ENCODE measurements at regions not wholly inside any gene's neighbourhood (a gene's known extent, or its start where the extent isn't known, plus 50 kb on each side); places are given as distances from the start of the nearest gene placed in this dataset.
"Not testable (repeated sequence)": the region's sequence is repeated elsewhere in the genome, so short reads cannot be mapped to it uniquely, and the experiment has no call there.

DNA sequence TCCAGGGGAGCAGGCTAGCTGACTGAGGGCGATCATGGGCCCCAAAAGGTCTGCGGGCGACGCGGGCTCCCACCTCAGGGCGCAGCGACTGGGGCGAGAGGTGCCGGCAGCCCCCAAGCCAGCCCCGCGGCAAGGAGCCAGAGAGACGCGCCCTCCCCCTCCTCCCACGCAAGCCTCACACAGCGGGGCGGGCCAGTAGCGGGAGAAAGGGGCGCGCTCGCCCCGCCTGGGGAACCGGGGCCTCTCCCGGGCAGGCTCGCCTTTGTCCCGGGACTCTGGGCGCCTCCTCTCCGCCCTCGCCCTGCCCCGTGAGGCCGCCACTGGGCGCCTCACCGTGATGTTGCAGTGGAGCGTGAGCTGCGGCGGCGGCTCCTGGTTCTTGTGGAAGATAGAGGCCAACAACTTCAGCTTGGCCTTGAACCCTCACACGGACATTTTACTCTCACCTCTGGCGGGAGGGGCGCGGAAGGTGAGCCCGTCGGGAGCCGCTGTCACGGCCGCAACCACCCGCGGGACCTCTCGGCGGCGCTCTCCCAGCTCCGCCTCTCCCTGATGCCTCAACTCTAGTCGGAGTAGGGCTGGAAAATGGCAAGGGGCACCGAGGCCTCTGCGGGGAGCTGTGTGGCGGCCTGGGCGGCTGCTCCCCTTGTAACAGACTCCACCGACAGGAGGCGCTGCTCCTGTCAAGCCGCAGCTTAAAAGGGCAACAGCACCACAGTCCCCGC is 100.5 kb upstream of the ZSCAN2 start:
- Histone ChIP-seq H3K27ac (peak overlapping the region; percentile 59 to 79 (median 68)), H3K4me3 (peak overlapping the region; percentile 32 to 47 (median 40))
- intact Hi-C loops (cut with DNase I); H3K9me3 ChIP-seq; H3K4me1 ChIP-seq; H3K36me3 ChIP-seq; H3K27me3 ChIP-seq: not testable (repeated sequence)
- TF ChIP-seq POLR2AphosphoS5 (IDR thresholded peaks at IDR 0.05): peak in 1 of 4 donors; percentile 30
- peak; percentile 78 for DNase-seq
- 0% methylated on average over 3 to 17 of the region's 60 CpGs for WGBS, 2 donors

DNA sequence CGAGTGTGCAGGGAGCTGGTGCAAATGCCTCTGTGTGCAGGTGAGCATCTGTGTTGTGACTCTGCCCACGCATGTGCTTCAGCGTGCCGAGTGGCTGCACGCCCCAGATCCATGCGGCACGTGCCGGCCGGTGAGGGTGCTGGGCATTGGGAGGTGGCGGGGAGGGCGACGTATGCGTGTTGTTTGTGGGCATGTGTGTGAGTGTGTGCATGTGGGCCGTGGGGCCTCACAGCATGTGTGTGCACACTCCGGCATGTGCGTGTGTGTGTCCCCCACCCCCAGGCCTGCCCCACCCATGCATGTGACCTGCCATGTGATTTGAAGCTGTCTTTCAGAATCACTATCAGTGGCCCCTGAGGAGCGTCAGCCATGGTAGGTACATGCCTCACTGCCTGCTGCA is 97.7 kb upstream of the ZSCAN2 start:
- intact Hi-C loops (cut with DNase I); H3K36me3 ChIP-seq; H3K4me1 ChIP-seq; DNase-seq; H3K27ac ChIP-seq; H3K27me3 ChIP-seq; H3K9me3 ChIP-seq; H3K4me3 ChIP-seq: not testable (repeated sequence)
- WGBS, 2 donors: 92% methylated on average over 12 of the region's 17 CpGs; no CpG with 5 or more reads in 1 of the 2 donors

DNA sequence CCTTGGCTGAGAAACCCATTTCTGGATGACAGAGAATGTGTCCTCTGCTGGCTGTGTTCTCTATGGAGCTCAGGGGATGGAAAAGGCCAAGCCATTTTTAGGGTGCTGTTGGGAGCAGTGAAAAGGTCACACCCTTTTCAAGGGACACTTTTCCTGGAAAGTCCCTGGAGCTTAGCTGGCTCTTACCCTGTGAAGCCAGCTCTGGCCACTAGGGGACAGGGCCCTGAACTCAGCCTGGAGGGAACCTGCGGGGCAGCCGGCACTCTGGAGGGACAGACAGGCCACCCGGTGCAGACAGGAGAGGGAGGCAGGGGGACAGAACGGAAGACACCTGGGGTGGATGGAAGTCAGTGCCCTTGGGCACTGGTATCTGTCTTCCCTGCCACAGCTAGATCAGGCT is 95.3 kb upstream of the ZSCAN2 start:
- H3K27me3 ChIP-seq; H3K4me3 ChIP-seq; H3K36me3 ChIP-seq; H3K27ac ChIP-seq; DNase-seq; H3K4me1 ChIP-seq; intact Hi-C loops (cut with DNase I); H3K9me3 ChIP-seq: not testable (repeated sequence)
- WGBS, 2 donors: 88 to 94% methylated on average over 2 of the region's 4 CpGs

DNA sequence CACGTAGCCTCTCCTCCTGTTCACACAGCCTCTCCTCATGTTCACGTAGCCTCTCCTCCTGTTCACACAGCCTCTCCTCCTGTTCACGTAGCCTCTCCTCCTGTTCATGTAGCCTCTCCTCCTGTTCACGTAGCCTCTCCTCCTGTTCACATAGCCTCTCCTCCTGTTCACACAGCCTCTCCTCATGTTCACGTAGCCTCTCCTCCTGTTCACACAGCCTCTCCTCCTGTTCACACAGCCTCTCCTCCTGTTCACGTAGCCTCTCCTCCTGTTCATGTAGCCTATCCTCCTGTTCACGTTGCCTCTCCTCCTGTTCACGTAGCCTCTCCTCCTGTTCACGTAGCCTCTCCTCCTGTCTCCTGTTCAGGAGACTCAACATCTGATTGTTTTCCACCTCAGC is 88.5 kb upstream of the ZSCAN2 start:
- H3K9me3 ChIP-seq; intact Hi-C loops (cut with DNase I); H3K4me1 ChIP-seq; DNase-seq; H3K27me3 ChIP-seq; H3K4me3 ChIP-seq; H3K27ac ChIP-seq; H3K36me3 ChIP-seq: not testable (repeated sequence)
- 90 to 97% methylated on average over 2 to 4 of the region's 9 CpGs for WGBS, 2 donors

DNA sequence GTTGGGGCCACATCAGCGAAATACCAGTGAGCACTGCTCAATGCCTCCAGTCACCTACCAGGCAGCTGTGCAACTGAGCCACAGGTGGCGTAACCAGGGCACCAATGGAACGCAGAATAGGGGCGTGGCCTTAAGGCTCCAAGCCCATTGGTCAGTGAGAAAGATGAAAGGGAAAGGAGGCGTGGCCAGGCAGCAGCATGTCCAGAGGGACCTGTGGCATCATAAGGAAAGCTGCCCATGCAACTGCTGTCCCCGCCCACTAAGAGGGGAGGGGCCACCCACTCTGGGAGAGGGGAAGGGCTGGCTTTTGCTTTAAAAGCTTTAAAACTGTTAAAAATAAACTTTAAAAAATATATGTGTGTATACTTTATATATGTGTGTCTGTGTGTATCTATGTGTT is 84.0 kb upstream of the ZSCAN2 start:
- H3K27ac ChIP-seq; intact Hi-C loops (cut with DNase I); DNase-seq; H3K36me3 ChIP-seq; H3K27me3 ChIP-seq; H3K4me3 ChIP-seq; H3K9me3 ChIP-seq; H3K4me1 ChIP-seq: not testable (repeated sequence)
- 90 to 97% methylated on average over 5 of the region's 6 CpGs for WGBS, 2 donors

DNA sequence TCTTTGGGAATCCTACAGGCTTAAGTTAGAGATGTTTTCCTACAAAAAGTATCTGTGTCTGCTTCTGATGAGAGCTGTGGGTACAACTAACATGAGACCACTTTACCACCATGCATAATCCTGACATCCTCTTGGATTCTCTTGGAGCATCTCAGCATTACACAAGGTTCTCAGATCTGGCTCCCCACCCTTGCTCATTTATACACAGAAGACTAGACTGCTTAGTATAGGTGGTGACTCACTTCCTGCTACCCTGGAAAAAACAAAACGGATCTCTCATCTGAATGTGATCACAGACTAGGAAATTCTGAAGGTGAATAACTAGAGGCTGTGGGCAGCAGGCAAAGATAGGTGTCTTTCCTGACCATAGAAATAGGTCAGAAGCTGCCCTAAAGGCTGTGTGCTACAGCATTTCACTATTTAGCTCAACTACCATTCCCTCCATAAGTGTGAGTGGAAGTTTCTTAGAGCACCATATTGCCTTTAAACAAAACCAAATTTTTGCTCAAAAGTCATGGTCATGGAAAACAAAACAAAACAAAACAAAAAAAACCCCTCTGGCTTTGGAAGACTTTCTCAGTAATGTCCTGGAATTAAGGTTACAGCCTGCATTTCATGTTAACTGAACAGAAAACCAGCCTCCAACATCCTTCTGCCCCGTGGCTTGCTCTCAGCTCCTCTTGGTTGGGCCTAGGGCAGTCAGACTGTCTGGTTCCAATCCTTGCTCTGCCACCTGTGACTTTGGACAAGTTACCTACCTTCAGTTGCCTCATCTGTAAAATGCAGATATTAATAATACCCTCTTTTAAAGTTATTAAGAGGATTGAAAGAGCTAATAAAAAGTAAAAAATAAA is 75.1 kb upstream of the ZSCAN2 start:
- H3K27ac ChIP-seq; H3K4me1 ChIP-seq; DNase-seq; intact Hi-C loops (cut with DNase I); H3K27me3 ChIP-seq; H3K36me3 ChIP-seq; H3K9me3 ChIP-seq; H3K4me3 ChIP-seq: not testable (repeated sequence)
- 18 to 47% methylated on average over 2 of the region's 2 CpGs for WGBS, 2 donors

DNA sequence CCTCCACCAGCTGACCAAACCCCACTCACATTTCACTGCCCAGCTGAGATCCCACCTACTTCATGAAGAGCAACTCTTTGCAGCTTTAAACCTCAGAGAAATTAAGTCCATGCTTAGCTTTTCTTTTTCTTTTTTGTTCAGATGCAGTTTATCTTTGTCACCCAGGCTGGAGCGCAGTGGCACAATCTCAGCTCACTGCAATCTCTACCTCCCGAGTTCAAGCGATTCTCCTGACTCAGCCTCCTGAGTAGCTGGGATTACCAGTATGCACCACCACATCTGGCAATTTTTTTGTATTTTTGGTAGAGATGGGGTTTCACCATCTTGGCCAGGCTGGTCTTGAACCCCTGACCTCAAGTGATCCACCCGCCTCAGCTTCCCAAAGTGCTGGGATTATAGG is 70.1 kb upstream of the ZSCAN2 start:
- H3K4me3 ChIP-seq; H3K9me3 ChIP-seq; DNase-seq; H3K27me3 ChIP-seq; H3K27ac ChIP-seq; intact Hi-C loops (cut with DNase I); H3K4me1 ChIP-seq; H3K36me3 ChIP-seq: not testable (repeated sequence)
- WGBS, 2 donors: 94 to 98% methylated on average over 4 of the region's 4 CpGs

DNA sequence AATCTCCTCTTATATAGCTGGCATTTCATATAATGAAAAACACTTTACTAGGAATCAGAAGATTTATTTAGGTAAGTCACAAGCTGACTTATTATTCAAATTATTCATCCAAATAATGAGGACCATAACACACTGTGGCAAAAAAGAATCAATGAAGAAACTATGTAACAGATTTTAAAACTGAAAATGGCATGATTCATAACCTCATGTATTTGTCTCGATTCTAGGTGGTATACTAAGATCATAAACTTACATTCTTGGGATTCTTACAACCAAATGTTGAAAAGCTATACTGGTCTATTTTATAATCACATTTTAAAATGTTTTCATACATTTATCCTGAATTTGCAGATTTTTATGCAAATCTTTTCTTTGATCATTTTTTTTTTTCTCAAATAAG is 69.6 kb upstream of the ZSCAN2 start:
- intact Hi-C loops (cut with DNase I); DNase-seq; H3K27ac ChIP-seq; H3K4me1 ChIP-seq; H3K4me3 ChIP-seq; H3K27me3 ChIP-seq; H3K9me3 ChIP-seq; H3K36me3 ChIP-seq: not testable (repeated sequence)
- 36 to 76% methylated on average over 1 of the region's 1 CpG for WGBS, 2 donors

DNA sequence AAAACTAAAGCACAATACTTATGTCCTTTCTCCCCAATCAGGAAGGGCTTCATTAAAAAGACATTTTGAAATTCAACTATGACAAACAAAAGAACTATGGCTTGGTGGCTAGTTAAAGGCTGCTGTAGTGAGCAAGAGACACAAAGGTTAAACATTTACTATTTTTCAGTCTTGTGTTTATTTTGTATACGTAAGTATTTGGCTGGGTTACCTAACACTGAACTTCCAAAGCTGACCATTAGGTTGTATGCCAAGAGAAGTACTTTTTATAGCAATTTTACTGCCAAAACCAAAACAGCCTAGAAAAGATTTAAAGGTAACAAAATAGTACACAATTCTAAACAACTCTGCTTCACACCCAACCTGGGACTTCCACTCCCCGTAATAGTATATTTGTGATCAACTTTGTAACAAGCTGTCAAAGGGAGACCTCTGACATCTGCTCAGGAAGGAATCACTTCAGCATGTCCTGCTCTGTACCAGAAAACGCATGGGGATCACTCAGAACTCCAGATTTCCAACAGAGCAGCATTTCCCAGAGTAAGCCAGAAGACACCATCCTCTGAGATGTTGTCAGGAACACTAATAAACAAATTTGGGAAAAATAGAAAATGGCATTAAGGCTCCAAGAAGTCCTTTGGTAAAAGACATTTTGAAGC is 69.0 kb upstream of the ZSCAN2 start:
- H3K36me3 ChIP-seq; H3K27me3 ChIP-seq; DNase-seq; H3K27ac ChIP-seq; H3K4me3 ChIP-seq; H3K4me1 ChIP-seq; intact Hi-C loops (cut with DNase I); H3K9me3 ChIP-seq: not testable (repeated sequence)
- WGBS, 2 donors: 13 to 63% methylated on average over 3 of the region's 3 CpGs

DNA sequence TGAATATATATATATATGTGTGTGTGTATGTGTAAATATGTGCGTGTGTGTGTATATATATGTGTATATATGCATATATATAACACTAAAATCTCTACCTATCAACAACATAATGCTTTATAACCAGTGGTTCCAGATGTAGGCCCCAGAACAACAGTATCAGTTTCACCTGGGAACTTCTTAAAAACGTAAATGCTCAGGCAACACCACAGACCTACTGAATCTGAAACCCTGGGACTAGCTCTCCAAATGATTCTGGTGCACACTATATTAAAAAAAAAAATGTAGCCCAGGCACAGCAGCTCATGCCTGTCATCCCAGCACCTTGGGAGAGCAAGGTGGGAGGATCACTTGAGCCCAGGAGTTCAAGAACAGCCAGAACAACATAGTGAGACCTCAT is 67.1 kb upstream of the ZSCAN2 start:
- WGBS, 2 donors: 88 to 91% methylated on average over 2 of the region's 2 CpGs
- H3K27ac ChIP-seq; H3K4me3 ChIP-seq; DNase-seq; intact Hi-C loops (cut with DNase I); H3K4me1 ChIP-seq; H3K36me3 ChIP-seq; H3K9me3 ChIP-seq; H3K27me3 ChIP-seq: not testable (repeated sequence)

DNA sequence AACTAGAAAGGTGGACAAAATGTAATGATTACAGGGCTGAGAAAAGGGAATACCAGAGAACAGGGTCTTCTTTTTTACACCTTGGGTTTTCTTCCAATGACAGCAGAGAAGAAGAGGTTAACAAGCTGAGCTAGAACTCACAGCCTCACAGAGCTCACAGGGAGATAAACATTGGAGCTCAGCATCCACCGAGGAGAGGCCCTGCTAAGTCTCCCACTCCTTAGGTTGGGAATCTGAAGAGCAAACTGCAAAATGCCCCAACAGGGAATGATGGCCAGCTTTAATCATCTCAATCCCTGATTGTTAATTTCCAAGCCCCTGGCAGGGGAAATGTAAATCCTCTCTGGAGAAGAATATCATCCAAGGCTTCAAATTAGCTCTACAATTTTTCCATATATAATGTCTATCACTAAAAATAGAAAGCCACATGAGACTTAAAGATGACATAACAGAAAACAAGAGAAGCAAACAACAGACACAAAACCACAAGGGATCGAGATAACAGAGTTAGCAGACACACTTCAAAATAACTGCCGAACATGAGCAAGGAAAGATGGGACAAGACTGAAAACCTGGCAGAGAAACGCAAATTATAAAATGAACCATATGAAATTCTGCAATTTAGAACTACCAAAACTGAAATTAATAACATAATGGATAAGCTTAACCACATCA is 66.1 kb upstream of the ZSCAN2 start:
- intact Hi-C loops (cut with DNase I); H3K27ac ChIP-seq; H3K27me3 ChIP-seq; H3K9me3 ChIP-seq; H3K4me1 ChIP-seq; H3K4me3 ChIP-seq; DNase-seq: not testable (repeated sequence)
- WGBS, 2 donors: 56 to 85% methylated on average over 4 of the region's 4 CpGs
- peaks cover 0 to 14% (median 0%) of the 10 kb centered on the region in 4 donors for H3K36me3 ChIP-seq

DNA sequence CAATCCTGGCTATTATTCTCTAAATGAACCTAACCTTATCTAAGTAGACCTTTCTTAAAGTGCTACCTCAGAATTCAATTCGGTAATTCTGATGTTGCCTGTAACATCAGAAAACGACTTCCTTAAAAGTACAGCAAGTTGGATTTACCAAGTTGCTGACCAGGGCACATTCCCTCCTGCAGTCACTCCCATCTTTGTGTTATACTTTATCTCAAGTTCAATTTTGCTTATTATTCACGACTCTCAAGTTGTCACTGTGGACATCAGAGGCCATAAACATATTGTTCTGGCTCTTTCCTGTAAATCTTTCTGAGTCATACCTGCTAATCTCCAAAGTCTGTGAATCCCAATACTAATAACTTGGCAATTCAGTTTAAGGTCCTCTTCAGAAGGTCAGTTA is 64.6 kb upstream of the ZSCAN2 start:
- H3K9me3 ChIP-seq; intact Hi-C loops (cut with DNase I); H3K27me3 ChIP-seq; DNase-seq; H3K4me3 ChIP-seq; H3K27ac ChIP-seq; H3K4me1 ChIP-seq: not testable (repeated sequence)
- H3K36me3 ChIP-seq: peaks cover 0 to 27% (median 0%) of the 10 kb centered on the region in 4 donors
- 57 to 74% methylated on average over 3 of the region's 3 CpGs for WGBS, 2 donors

Data from sigmoid colon (tissue), 6 donors.